ENCODE measurements at regions not wholly inside any gene's neighbourhood (a gene's known extent, or its start where the extent isn't known, plus 50 kb on each side); places are given as distances from the start of the nearest gene placed in this dataset. TPM values are rescaled to one million over a fixed set of nuclear protein-coding genes. Genes with fewer than 3 reads are reported as not detected.
A peak's percentile ranks its signal among the peaks of the same experiment; 100 is the strongest.

- H3K27ac Mint-ChIP-seq = no peak overlapping the region
These were observed 50.4 kb upstream of the CCDC160 start for GRCh38 chrX:134186362-134187121.

More at GRCh38 chrX:134186362-134187121, 50.4 kb upstream of the CCDC160 start:
- Histone ChIP-seq H4K20me1 (ENCODE audit: control insufficient read depth, insufficient read depth, low read length, poor library complexity, severe bottlenecking) (no peaks in the 10 kb centered on the region), H3K27me3 (replicated peaks in 1 of 4; ENCODE audit: control extremely low read depth in 1 of 4, control insufficient read depth in 3 of 4, insufficient read depth in 4 of 4, low read length in 3 of 4) (no peaks in the 10 kb centered on the region), H3K4me2 (replicated peaks; ENCODE audit: low read depth, low read length, poor library complexity, severe bottlenecking) (peak overlapping the region; percentile 41), H3K27ac (ENCODE audit: low read length in 2 of 2) (no peak overlapping the region), H3K9me3 (ENCODE audit: control extremely low read depth in 1 of 3, control insufficient read depth in 2 of 3, insufficient read depth in 1 of 3, low read length in 2 of 3) (no peaks in the 10 kb centered on the region), H3K9ac (ENCODE audit: low read length) (no peak overlapping the region), H3K4me1 (ENCODE audit: control insufficient read depth in 2 of 2, insufficient read depth in 2 of 2, low read length in 2 of 2) (peaks cover 10 to 12% of the 10 kb centered on the region in 2 donors), H3K79me2 (ENCODE audit: control insufficient read depth, insufficient read depth, low read length) (no peaks in the 10 kb centered on the region), H2AFZ (ENCODE audit: insufficient read depth, low read depth, low read length, poor library complexity, severe bottlenecking) (no peak overlapping the region), H3K4me3 (ENCODE audit: control extremely low read depth in 1 of 5, extremely low read depth in 1 of 5, insufficient read depth in 1 of 5, low read depth in 2 of 5, low read length in 4 of 5) (no peak overlapping the region), H3K36me3 (replicated peaks in 1 of 2; ENCODE audit: control extremely low read depth in 1 of 2, control insufficient read depth in 1 of 2, extremely low read depth in 1 of 2, insufficient read depth in 2 of 2, low read length in 1 of 2) (no peaks in the 10 kb centered on the region)
- no CpG with 5 or more reads among the region's 8 CpGs for WGBS (ENCODE audit: insufficient coverage)
- peak; percentile 38 for DNase-seq
- peak overlapping the region; percentile 48 for H3K4me3 Mint-ChIP-seq
- intact Hi-C loops (cut with micrococcal nuclease) = no loop called here
- ATAC-seq (ENCODE audit: low read depth) = peak; percentile 47
- no peaks in the 10 kb centered on the region for H3K27me3 Mint-ChIP-seq
- H3K4me1 Mint-ChIP-seq = peaks cover 9% of the 10 kb centered on the region
- no peak for TF ChIP-seq EZH2 (IDR thresholded peaks at IDR 0.05; ENCODE audit: borderline replicate concordance, insufficient read depth, low read depth, low read length, poor library complexity, severe bottlenecking)
- TF ChIP-seq, protein P1, sequence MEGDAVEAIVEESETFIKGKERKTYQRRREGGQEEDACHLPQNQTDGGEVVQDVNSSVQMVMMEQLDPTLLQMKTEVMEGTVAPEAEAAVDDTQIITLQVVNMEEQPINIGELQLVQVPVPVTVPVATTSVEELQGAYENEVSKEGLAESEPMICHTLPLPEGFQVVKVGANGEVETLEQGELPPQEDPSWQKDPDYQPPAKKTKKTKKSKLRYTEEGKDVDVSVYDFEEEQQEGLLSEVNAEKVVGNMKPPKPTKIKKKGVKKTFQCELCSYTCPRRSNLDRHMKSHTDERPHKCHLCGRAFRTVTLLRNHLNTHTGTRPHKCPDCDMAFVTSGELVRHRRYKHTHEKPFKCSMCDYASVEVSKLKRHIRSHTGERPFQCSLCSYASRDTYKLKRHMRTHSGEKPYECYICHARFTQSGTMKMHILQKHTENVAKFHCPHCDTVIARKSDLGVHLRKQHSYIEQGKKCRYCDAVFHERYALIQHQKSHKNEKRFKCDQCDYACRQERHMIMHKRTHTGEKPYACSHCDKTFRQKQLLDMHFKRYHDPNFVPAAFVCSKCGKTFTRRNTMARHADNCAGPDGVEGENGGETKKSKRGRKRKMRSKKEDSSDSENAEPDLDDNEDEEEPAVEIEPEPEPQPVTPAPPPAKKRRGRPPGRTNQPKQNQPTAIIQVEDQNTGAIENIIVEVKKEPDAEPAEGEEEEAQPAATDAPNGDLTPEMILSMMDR (IDR thresholded peaks at IDR 0.05) = no peak
- H3K9me3 Mint-ChIP-seq (ENCODE audit: insufficient read depth) = no peaks in the 10 kb centered on the region
- ChIA-PET POLR2A (no interaction called here), CTCF (interaction anchor here (0.6 to 1.6 kb wide), 4 partner anchors 10 to 195 kb away, joined by 3 to 4 read pairs (median 4); no protein-coding TSS in a partner anchor)

Small RNA genes lying in the stretch of these regions (small RNA-seq; reads per million reads assigned to genes)
- gene RF00019 (ENCODE audit: insufficient read length, low read depth, low replicate concordance) = not detected
- gene TIMM8BP2 (ENCODE audit: insufficient read length, low read depth, low replicate concordance) = not detected
